C4-2B (cell line): ENCODE measurements at regions not wholly inside any gene's neighbourhood (a gene's known extent, or its start where the extent isn't known, plus 50 kb on each side); places are given as distances from the start of the nearest gene placed in this dataset.

ENCODE experiments used
- CTCF ChIP-seq: fragments of 450-650 bp; conservative IDR thresholded peaks from 2 replicates; pipeline ENCODE4 v1.5.1; 2017; ENCODE audit warnings: mild to moderate bottlenecking
- ZFX ChIP-seq: fragments of 450-650 bp; IDR thresholded peaks from 2 replicates; pipeline ENCODE4 v1.6.1; 2017

- TF ChIP-seq CTCF: no peak
- TF ChIP-seq ZFX: no peak
Measured at GRCh38 chr18:40375837-40376236, 1579.2 kb upstream of the PIK3C3 start.
